H1 (cell line): ENCODE measurements at regions not wholly inside any gene's neighbourhood (a gene's known extent, or its start where the extent isn't known, plus 50 kb on each side); places are given as distances from the start of the nearest gene placed in this dataset.

Experiments used
- CTCF ChIA-PET: fragments of 300-600 bp; sonication (Branson Sonifier 250); formaldehyde crosslinking; loops from one replicate; lab custom pipeline; 2021; ENCODE audit not compliant: partially characterized antibody; lab: Charles Lee
- POLR2A ChIA-PET: fragments of 300-600 bp; sonication (Branson Sonifier 250); formaldehyde crosslinking; loops from one replicate; lab custom pipeline; 2021; ENCODE audit warnings: inconsistent platforms; ENCODE audit not compliant: partially characterized antibody; lab: Charles Lee
- DNase-seq, 2 experiments: peaks; one replicate each; pipeline versions ENCODE4 v3.0.0 to v3.0.0-alpha.2; 2010 to 2022; ENCODE audit warnings: low spot score in 2 of 2, low read depth in 1 of 2, mixed read lengths in 1 of 2
- FAIRE-seq: peaks from 2 replicates; lab custom pipeline; 2011; peaks lifted over from hg19 to GRCh38; lab: Jason Lieb, UNC
- H2AFZ ChIP-seq: 2 replicates; pipeline ENCODE4 v1.8.1; 2012; ENCODE audit warnings: low read length, inconsistent platforms
- H2AK5ac ChIP-seq: 2 replicates; pipeline ENCODE4 v1.6.1; 2013; ENCODE audit warnings: low read depth, low read length
- H2BK120ac ChIP-seq: replicated peaks from 2 replicates; pipeline ENCODE3; 2013; ENCODE audit warnings: low read depth, low read length, inconsistent platforms
- H2BK12ac ChIP-seq: 2 replicates; pipeline ENCODE4 v1.6.1; 2013; ENCODE audit warnings: low read depth, low read length
- H2BK15ac ChIP-seq: 2 replicates; pipeline ENCODE4 v1.6.1; 2013; ENCODE audit warnings: low read length
- H2BK20ac ChIP-seq: 2 replicates; pipeline ENCODE4 v1.6.1; 2013; ENCODE audit warnings: low read length
- H2BK5ac ChIP-seq: 2 replicates; pipeline ENCODE4 v1.6.1; 2013; ENCODE audit warnings: low read depth, low read length
- H3K14ac ChIP-seq: 2 replicates; pipeline ENCODE4 v1.6.1; 2013; ENCODE audit warnings: inconsistent platforms; ENCODE audit not compliant: insufficient read length
- H3K18ac ChIP-seq: 2 replicates; pipeline ENCODE4 v1.6.1; 2013; ENCODE audit warnings: low read length; ENCODE audit errors: extremely low read depth
- H3K23ac ChIP-seq: 2 replicates; pipeline ENCODE4 v1.6.1; 2013; ENCODE audit warnings: inconsistent platforms; ENCODE audit not compliant: insufficient read length
- H3K23me2 ChIP-seq: 2 replicates; pipeline ENCODE4 v1.6.1; 2013; ENCODE audit warnings: low read depth, low read length
- H3K27ac ChIP-seq: 2 replicates; pipeline ENCODE4 v1.6.1; 2011; ENCODE audit warnings: low read depth, low read length, inconsistent platforms
- H3K27me3 ChIP-seq, 4 experiments: replicated peaks in 1 of 4; 1 replicate in 1 of 4; 2 replicates in 3 of 4; pipeline versions ENCODE4 v1.6.1 to v1.8.1; 2011 to 2013; ENCODE audit warnings: low read length in 3 of 4, mild to moderate bottlenecking in 3 of 4, inconsistent platforms in 2 of 4, mixed read lengths in 2 of 4, moderate library complexity in 1 of 4; ENCODE audit not compliant: control insufficient read depth in 3 of 4, insufficient read depth in 3 of 4; ENCODE audit errors: extremely low read depth in 1 of 4
- H3K36me3 ChIP-seq, 4 experiments: 2 replicates each; pipeline versions ENCODE4 v1.6.1 to v1.8.1; 2011 to 2013; ENCODE audit warnings: mild to moderate bottlenecking in 4 of 4, low read length in 3 of 4, moderate library complexity in 2 of 4, control low read depth in 1 of 4, inconsistent platforms in 1 of 4; ENCODE audit not compliant: insufficient read depth in 4 of 4, control insufficient read depth in 2 of 4
- H3K4ac ChIP-seq: replicated peaks from 2 replicates; pipeline ENCODE3; 2013; ENCODE audit warnings: low read length, low read depth, mixed read lengths, inconsistent platforms; ENCODE audit not compliant: insufficient read length
- H3K4me1 ChIP-seq, 4 experiments: replicated peaks in 1 of 4; 1 replicate in 1 of 4; 2 replicates in 3 of 4; pipeline versions ENCODE4 v1.6.1 to v1.8.1; 2011 to 2013; ENCODE audit warnings: low read length in 3 of 4, inconsistent platforms in 2 of 4, mixed read lengths in 1 of 4; ENCODE audit not compliant: insufficient read depth in 4 of 4, control insufficient read depth in 3 of 4
- H3K4me2 ChIP-seq, 2 experiments: 2 replicates each; pipeline versions ENCODE4 v1.6.1 to v1.8.1; 2011 to 2013; ENCODE audit warnings: low read depth in 2 of 2, low read length in 2 of 2, control low read depth in 1 of 2, inconsistent platforms in 1 of 2, mild to moderate bottlenecking in 1 of 2; ENCODE audit not compliant: insufficient read depth in 1 of 2
- H3K4me3 ChIP-seq, 4 experiments: fragments of 200-600, 300-600 bp in 1 of 4; sonication (generic), shearing (Covaris generic), sonication (Bioruptor Twin) in 1 of 4; 2 replicates each; pipeline versions ENCODE4 v1.5.1 to v1.8.1; 2011 to 2016; ENCODE audit warnings: low read length in 4 of 4, low read depth in 3 of 4, control low read depth in 2 of 4, inconsistent platforms in 2 of 4, mild to moderate bottlenecking in 2 of 4, mixed read lengths in 1 of 4, moderate library complexity in 1 of 4; ENCODE audit not compliant: insufficient read depth in 2 of 4; ENCODE audit errors: extremely low read depth in 1 of 4
- H3K56ac ChIP-seq: replicated peaks from 2 replicates; pipeline ENCODE3; 2013; ENCODE audit warnings: low read depth, mild to moderate bottlenecking, mixed read lengths, low read length, inconsistent platforms; ENCODE audit not compliant: insufficient read length
- H3K79me1 ChIP-seq: 2 replicates; pipeline ENCODE4 v1.6.1; 2013; ENCODE audit warnings: low read depth, low read length, control low read depth
- H3K79me2 ChIP-seq, 2 experiments: 2 replicates each; pipeline versions ENCODE4 v1.6.1 to v1.8.1; 2012 to 2013; ENCODE audit warnings: low read length in 2 of 2, mild to moderate bottlenecking in 2 of 2, inconsistent platforms in 1 of 2; ENCODE audit not compliant: insufficient read depth in 2 of 2, control insufficient read depth in 1 of 2
- H3K9ac ChIP-seq, 4 experiments: replicated peaks in 1 of 4; 1 replicate in 1 of 4; 2 replicates in 3 of 4; pipeline versions ENCODE4 v1.6.1 to v1.8.1; 2011 to 2013; ENCODE audit warnings: low read depth in 3 of 4, low read length in 3 of 4, control low read depth in 2 of 4, mild to moderate bottlenecking in 2 of 4, moderate library complexity in 2 of 4, inconsistent platforms in 1 of 4; ENCODE audit errors: extremely low read depth in 1 of 4
- H3K9me3 ChIP-seq, 2 experiments: 2 replicates each; pipeline versions ENCODE4 v1.6.1 to v1.8.1; 2012 to 2013; ENCODE audit warnings: mild to moderate bottlenecking in 2 of 2, moderate library complexity in 2 of 2, control low read depth in 1 of 2, inconsistent platforms in 1 of 2, low read depth in 1 of 2, low read length in 1 of 2, mixed read lengths in 1 of 2; ENCODE audit not compliant: insufficient read depth in 2 of 2
- H4K20me1 ChIP-seq, 2 experiments: replicated peaks in 1 of 2; 2 replicates each; pipeline versions ENCODE3 to v1.8.1; 2011 to 2013; ENCODE audit warnings: inconsistent platforms in 2 of 2, low read length in 2 of 2, mild to moderate bottlenecking in 1 of 2; ENCODE audit not compliant: insufficient read depth in 2 of 2, control insufficient read depth in 1 of 2
- H4K5ac ChIP-seq: 2 replicates; pipeline ENCODE4 v1.6.1; 2013; ENCODE audit warnings: low read length, low read depth, mixed read lengths, inconsistent platforms; ENCODE audit not compliant: insufficient read length
- H4K8ac ChIP-seq: 2 replicates; pipeline ENCODE4 v1.8.0; 2013; ENCODE audit warnings: mild to moderate bottlenecking, moderate library complexity, low read length, inconsistent platforms; ENCODE audit not compliant: insufficient read depth; ENCODE audit errors: extremely low read depth
- H4K91ac ChIP-seq: replicated peaks from 2 replicates; pipeline ENCODE3; 2013; ENCODE audit warnings: low read length, mixed read lengths, inconsistent platforms; ENCODE audit not compliant: insufficient read length
- BACH1 ChIP-seq: IDR thresholded peaks from 2 replicates; pipeline ENCODE4 v1.6.1; 2012; ENCODE audit warnings: low read length, improper control_type of control experiment
- BRCA1 ChIP-seq: IDR thresholded peaks from 2 replicates; pipeline ENCODE4 v1.6.1; 2012; ENCODE audit warnings: low read depth, low read length, improper control_type of control experiment
- CTBP2 ChIP-seq: IDR thresholded peaks from 2 replicates; pipeline ENCODE4 v1.7.0; 2011; ENCODE audit warnings: borderline replicate concordance, mild to moderate bottlenecking, moderate library complexity, mixed read lengths, low read length; ENCODE audit not compliant: insufficient read depth, insufficient read length
- POLR2A ChIP-seq, 2 experiments: IDR thresholded peaks; 1 replicate in 1 of 2; 2 replicates in 1 of 2; pipeline ENCODE4 v1.6.1; 2011; ENCODE audit warnings: low read depth in 2 of 2, low read length in 2 of 2, mild to moderate bottlenecking in 2 of 2; ENCODE audit errors: control extremely low read depth in 1 of 2
- POLR2AphosphoS5 ChIP-seq: IDR thresholded peaks from 2 replicates; pipeline ENCODE4 v1.6.1; 2011; ENCODE audit warnings: low read depth, low read length
- RFX5 ChIP-seq: IDR thresholded peaks from 2 replicates; pipeline ENCODE4 v1.6.1; 2011; ENCODE audit warnings: low read depth, low read length, improper control_type of control experiment, borderline replicate concordance
- SP2 ChIP-seq: IDR thresholded peaks from 2 replicates; pipeline ENCODE4 v1.6.1; 2012; ENCODE audit warnings: mild to moderate bottlenecking, low read length, inconsistent platforms
- TAF1 ChIP-seq: IDR thresholded peaks from 2 replicates; pipeline ENCODE4 v1.6.1; 2011; ENCODE audit warnings: mild to moderate bottlenecking, low read depth, low read length
- TBP ChIP-seq: IDR thresholded peaks from 2 replicates; pipeline ENCODE4 v1.6.1; 2011; ENCODE audit warnings: low read depth, low read length, improper control_type of control experiment
- WGBS, 2 experiments: shearing (Covaris generic) in 1 of 2; methylation state at CpG; one replicate each; pipeline versions ENCODE4 v1.1.6 to v1.1.7; 2013 to 2015; ENCODE audit warnings: low lambda C conversion rate in 2 of 2, mixed read lengths in 2 of 2, inconsistent platforms in 1 of 2, low coverage in 1 of 2, missing lambda C conversion rate in 1 of 2; ENCODE audit not compliant: insufficient replicate concordance in 2 of 2, insufficient coverage in 1 of 2, insufficient read length in 1 of 2; ENCODE audit errors: extremely low coverage in 1 of 2, missing lambda C conversion rate in 1 of 2; 5-methylcytosine and 5-hydroxymethylcytosine counted together
- TF ChIP-seq, protein P1 (sequence below): IDR thresholded peaks from 2 replicates; pipeline ENCODE4 v1.6.1; 2012; ENCODE audit warnings: inconsistent platforms
- TF ChIP-seq, protein P2 (sequence below): IDR thresholded peaks from 2 replicates; pipeline ENCODE4 v1.6.1; 2012; ENCODE audit warnings: inconsistent platforms
- TF ChIP-seq, protein P3 (sequence below), 3 experiments: IDR thresholded peaks; 1 replicate in 2 of 3; 2 replicates in 1 of 3; pipeline versions ENCODE4 v1.5.1 to v1.6.1; 2011; ENCODE audit warnings: low read length in 3 of 3, mild to moderate bottlenecking in 3 of 3, inconsistent platforms in 2 of 3, low read depth in 1 of 3, moderate library complexity in 1 of 3; ENCODE audit not compliant: insufficient read depth in 1 of 3; ENCODE audit errors: control extremely low read depth in 1 of 3

DNA sequence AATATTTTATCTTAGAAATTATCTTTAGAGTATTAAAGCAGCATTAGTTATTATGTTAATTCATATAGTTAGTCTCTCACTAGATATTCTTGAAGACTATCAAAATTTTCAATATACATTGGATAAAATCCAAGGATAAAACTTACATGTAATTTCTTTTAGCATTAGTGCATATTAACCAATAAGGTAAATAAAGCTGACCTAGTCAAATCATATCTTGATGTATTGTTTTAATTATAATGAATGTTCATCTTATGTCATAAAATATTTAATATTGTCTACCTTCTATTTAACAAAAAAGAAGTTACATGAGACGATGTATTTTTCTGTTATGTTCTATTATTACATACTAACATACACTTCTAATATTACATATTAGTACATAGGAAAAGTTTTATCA lies 301.7 kb upstream of the DAB2 start:
- Histone ChIP-seq H3K14ac (no peak overlapping the region), H2AK5ac (no peak overlapping the region), H3K56ac (no peak overlapping the region), H3K18ac (no peak overlapping the region), H3K79me2 (no peaks in the 10 kb centered on the region), H3K27ac (no peak overlapping the region), H3K27me3 (no peaks in the 10 kb centered on the region), H3K36me3 (no peaks in the 10 kb centered on the region), H2BK20ac (no peak overlapping the region), H2BK120ac (no peak overlapping the region), H3K4me2 (no peak overlapping the region), H4K91ac (no peak overlapping the region), H3K9ac (no peak overlapping the region), H3K23ac (no peak overlapping the region), H2BK15ac (no peak overlapping the region), H4K8ac (no peak overlapping the region), H4K5ac (no peak overlapping the region), H4K20me1 (no peaks in the 10 kb centered on the region), H2BK5ac (no peak overlapping the region), H3K23me2 (no peaks in the 10 kb centered on the region), H3K79me1 (no peaks in the 10 kb centered on the region), H3K4ac (no peak overlapping the region), H2AFZ (no peak overlapping the region), H3K4me3 (no peak overlapping the region), H3K9me3 (peaks cover 0 to 2% of the 10 kb centered on the region in 2 experiments; a peak in 1 of 4 replicates), H2BK12ac (no peak overlapping the region), H3K4me1 (no peaks in the 10 kb centered on the region)
- no peak for DNase-seq
- no peak for FAIRE-seq
- WGBS, 2 experiments, result 100% methylated on average over 1 of the region's 1 CpG; no CpG with 5 or more reads in 1 of the 2 experiments
- ChIA-PET POLR2A (no interaction called here), CTCF (no interaction called here)
- no peak for TF ChIP-seq POLR2A (IDR thresholded peaks at IDR 0.05; ENCODE audit: control extremely low read depth in 1 of 2, low read depth in 2 of 2, low read length in 2 of 2)
- TF ChIP-seq, protein P1, sequence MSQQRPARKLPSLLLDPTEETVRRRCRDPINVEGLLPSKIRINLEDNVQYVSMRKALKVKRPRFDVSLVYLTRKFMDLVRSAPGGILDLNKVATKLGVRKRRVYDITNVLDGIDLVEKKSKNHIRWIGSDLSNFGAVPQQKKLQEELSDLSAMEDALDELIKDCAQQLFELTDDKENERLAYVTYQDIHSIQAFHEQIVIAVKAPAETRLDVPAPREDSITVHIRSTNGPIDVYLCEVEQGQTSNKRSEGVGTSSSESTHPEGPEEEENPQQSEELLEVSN, result no peak
- no peak for TF ChIP-seq TBP
- TF ChIP-seq TAF1, result no peak
- TF ChIP-seq, protein P2, sequence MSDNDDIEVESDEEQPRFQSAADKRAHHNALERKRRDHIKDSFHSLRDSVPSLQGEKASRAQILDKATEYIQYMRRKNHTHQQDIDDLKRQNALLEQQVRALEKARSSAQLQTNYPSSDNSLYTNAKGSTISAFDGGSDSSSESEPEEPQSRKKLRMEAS, result no peak
- TF ChIP-seq POLR2AphosphoS5, result no peak
- no peak for TF ChIP-seq SP2
- TF ChIP-seq RFX5, result no peak
- TF ChIP-seq CTBP2, result no peak
- no peak for TF ChIP-seq BRCA1
- TF ChIP-seq, protein P3, sequence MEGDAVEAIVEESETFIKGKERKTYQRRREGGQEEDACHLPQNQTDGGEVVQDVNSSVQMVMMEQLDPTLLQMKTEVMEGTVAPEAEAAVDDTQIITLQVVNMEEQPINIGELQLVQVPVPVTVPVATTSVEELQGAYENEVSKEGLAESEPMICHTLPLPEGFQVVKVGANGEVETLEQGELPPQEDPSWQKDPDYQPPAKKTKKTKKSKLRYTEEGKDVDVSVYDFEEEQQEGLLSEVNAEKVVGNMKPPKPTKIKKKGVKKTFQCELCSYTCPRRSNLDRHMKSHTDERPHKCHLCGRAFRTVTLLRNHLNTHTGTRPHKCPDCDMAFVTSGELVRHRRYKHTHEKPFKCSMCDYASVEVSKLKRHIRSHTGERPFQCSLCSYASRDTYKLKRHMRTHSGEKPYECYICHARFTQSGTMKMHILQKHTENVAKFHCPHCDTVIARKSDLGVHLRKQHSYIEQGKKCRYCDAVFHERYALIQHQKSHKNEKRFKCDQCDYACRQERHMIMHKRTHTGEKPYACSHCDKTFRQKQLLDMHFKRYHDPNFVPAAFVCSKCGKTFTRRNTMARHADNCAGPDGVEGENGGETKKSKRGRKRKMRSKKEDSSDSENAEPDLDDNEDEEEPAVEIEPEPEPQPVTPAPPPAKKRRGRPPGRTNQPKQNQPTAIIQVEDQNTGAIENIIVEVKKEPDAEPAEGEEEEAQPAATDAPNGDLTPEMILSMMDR (IDR thresholded peaks at IDR 0.05; ENCODE audit: control extremely low read depth in 1 of 3, insufficient read depth in 1 of 3, low read depth in 1 of 3, low read length in 3 of 3), result no peak
- TF ChIP-seq BACH1, result no peak
